ENCODE measurements at regions not wholly inside any gene's neighbourhood (a gene's known extent, or its start where the extent isn't known, plus 50 kb on each side); places are given as distances from the start of the nearest gene placed in this dataset.

- Mint-ChIP-seq H3K27me3 (no peaks in the 10 kb centered on the region), H3K27ac (no peak overlapping the region), H3K4me1 (ENCODE audit: low read depth) (no peaks in the 10 kb centered on the region), H3K9me3 (peaks cover 5% of the 10 kb centered on the region), H3K4me3 (no peak overlapping the region), H3K36me3 (ENCODE audit: low read depth) (no peaks in the 10 kb centered on the region)
- Histone ChIP-seq H3K27ac (ENCODE audit: low read depth in 1 of 2, low read length in 2 of 2) (no peak overlapping the region), H3K4me1 (ENCODE audit: insufficient read depth, low read length) (no peaks in the 10 kb centered on the region), H3K36me3 (ENCODE audit: insufficient read depth, low read length) (no peaks in the 10 kb centered on the region), H3K4me3 (ENCODE audit: low read length) (no peak overlapping the region), H3K27me3 (ENCODE audit: control insufficient read depth in 1 of 2, insufficient read depth in 2 of 2, low read length in 2 of 2) (no peaks in the 10 kb centered on the region), H3K9me3 (ENCODE audit: control insufficient read depth in 1 of 2, insufficient read depth in 1 of 2, low read length in 2 of 2) (peaks cover 0 to 6% of the 10 kb centered on the region in 2 experiments)
- CTCF ChIA-PET, result no interaction called here
- ATAC-seq (ENCODE audit: poor library complexity) (no peak), DNase-seq (no peak)
- intact Hi-C loops (cut with DNase I, micrococcal nuclease), result no loop called here
- POLR2A ChIA-PET, result no interaction called here
- no peak for TF ChIP-seq CTCF (IDR thresholded peaks at IDR 0.05)
These were observed 693.4 kb downstream of the TOX3 start for GRCh38 chr16:51853586-51853985.

GRCh38 chr16:51852892-51853291, 694.1 kb downstream of the TOX3 start:
- Histone ChIP-seq H3K4me3 (ENCODE audit: low read length) (no peak overlapping the region), H3K9me3 (ENCODE audit: control insufficient read depth in 1 of 2, insufficient read depth in 1 of 2, low read length in 2 of 2) (peaks cover 0 to 9% of the 10 kb centered on the region in 2 experiments), H3K27me3 (ENCODE audit: control insufficient read depth in 1 of 2, insufficient read depth in 2 of 2, low read length in 2 of 2) (no peaks in the 10 kb centered on the region), H3K4me1 (ENCODE audit: insufficient read depth, low read length) (no peaks in the 10 kb centered on the region), H3K36me3 (ENCODE audit: insufficient read depth, low read length) (no peaks in the 10 kb centered on the region), H3K27ac (ENCODE audit: low read depth in 1 of 2, low read length in 2 of 2) (no peak overlapping the region)
- H3K27me3 Mint-ChIP-seq, result no peaks in the 10 kb centered on the region
- no peaks in the 10 kb centered on the region for H3K4me1 Mint-ChIP-seq (ENCODE audit: low read depth)
- no peak overlapping the region for H3K27ac Mint-ChIP-seq
- DNase-seq (no peak), ATAC-seq (ENCODE audit: poor library complexity) (no peak)
- POLR2A ChIA-PET, result no interaction called here
- no peak overlapping the region for H3K4me3 Mint-ChIP-seq
- CTCF ChIA-PET, result no interaction called here
- H3K36me3 Mint-ChIP-seq (ENCODE audit: low read depth), result no peaks in the 10 kb centered on the region
- H3K9me3 Mint-ChIP-seq, result peaks cover 5% of the 10 kb centered on the region
- intact Hi-C loops (cut with DNase I, micrococcal nuclease), result no loop called here
- no peak for TF ChIP-seq CTCF (IDR thresholded peaks at IDR 0.05)

GRCh38 chr16:51851111-51851510, 695.8 kb downstream of the TOX3 start:
- no peaks in the 10 kb centered on the region for H3K4me1 ChIP-seq (ENCODE audit: insufficient read depth, low read length)
- ChIA-PET POLR2A (no interaction called here), CTCF (no interaction called here)
- H3K27me3 ChIP-seq (ENCODE audit: control insufficient read depth in 1 of 2, insufficient read depth in 2 of 2, low read length in 2 of 2), result no peaks in the 10 kb centered on the region
- peaks cover 0 to 11% of the 10 kb centered on the region in 2 experiments for H3K9me3 ChIP-seq (ENCODE audit: control insufficient read depth in 1 of 2, insufficient read depth in 1 of 2, low read length in 2 of 2)
- Mint-ChIP-seq H3K27ac (no peak overlapping the region), H3K4me3 (no peak overlapping the region), H3K27me3 (no peaks in the 10 kb centered on the region), H3K9me3 (peaks cover 5% of the 10 kb centered on the region), H3K36me3 (ENCODE audit: low read depth) (no peaks in the 10 kb centered on the region), H3K4me1 (ENCODE audit: low read depth) (no peaks in the 10 kb centered on the region)
- no peak overlapping the region for H3K4me3 ChIP-seq (ENCODE audit: low read length)
- no peak for TF ChIP-seq CTCF (IDR thresholded peaks at IDR 0.05)
- no peak overlapping the region for H3K27ac ChIP-seq (ENCODE audit: low read depth in 1 of 2, low read length in 2 of 2)
- intact Hi-C loops (cut with DNase I, micrococcal nuclease), result no loop called here
- ATAC-seq (ENCODE audit: poor library complexity), result no peak
- no peaks in the 10 kb centered on the region for H3K36me3 ChIP-seq (ENCODE audit: insufficient read depth, low read length)
- no peak for DNase-seq
